GM19455 (cell line): ENCODE measurements at regions not wholly inside any gene's neighbourhood (a gene's known extent, or its start where the extent isn't known, plus 50 kb on each side); places are given as distances from the start of the nearest gene placed in this dataset.
"Not testable (repeated sequence)": the region's sequence is repeated elsewhere in the genome, so short reads cannot be mapped to it uniquely, and the experiment has no call there.

Source experiments
- ATAC-seq: cut with Tn5 transposase; IDR thresholded peaks from one replicate; pipeline ENCODE4 v1.9.1; 2021; ENCODE audit not compliant: unreplicated experiment

DNA sequence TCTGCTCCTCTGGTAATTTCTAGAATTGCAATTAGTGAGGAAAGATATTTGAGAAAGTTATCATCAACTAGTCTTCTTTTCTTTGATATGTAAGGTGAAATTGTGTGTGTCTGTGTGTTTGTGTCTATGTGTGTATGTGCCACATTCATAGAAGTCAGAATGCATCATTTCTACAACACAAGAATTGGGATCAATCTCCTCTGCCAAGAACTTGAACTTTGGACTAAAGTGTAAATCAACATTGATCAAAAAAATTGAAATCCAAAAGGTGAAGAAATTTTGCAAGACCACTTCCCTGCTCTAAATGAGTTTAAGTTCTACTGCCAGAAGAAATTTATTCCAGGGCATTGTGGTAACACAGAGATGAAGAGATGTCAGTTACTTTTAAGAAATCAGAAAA lies 1072.8 kb downstream of the GRM8 start:
- no peak for ATAC-seq

DNA sequence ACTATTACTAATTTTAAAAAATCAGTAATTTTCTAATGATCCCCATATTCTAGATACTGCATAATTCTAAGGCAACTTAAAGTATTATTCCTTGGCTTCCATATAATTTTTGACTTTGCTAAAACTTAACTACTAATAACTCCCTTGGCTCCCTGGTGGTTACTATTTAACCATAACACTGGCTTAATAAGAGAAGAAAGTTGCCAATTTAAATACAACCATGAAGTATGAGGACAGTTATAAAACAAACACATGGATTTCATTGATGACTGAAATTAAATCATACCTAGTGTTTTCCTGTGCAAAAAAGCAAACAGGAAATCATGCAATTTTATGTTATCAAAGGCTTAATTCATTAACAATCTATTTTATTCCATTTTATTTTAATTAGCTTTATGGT lies 1073.9 kb downstream of the GRM8 start:
- no peak for ATAC-seq

DNA sequence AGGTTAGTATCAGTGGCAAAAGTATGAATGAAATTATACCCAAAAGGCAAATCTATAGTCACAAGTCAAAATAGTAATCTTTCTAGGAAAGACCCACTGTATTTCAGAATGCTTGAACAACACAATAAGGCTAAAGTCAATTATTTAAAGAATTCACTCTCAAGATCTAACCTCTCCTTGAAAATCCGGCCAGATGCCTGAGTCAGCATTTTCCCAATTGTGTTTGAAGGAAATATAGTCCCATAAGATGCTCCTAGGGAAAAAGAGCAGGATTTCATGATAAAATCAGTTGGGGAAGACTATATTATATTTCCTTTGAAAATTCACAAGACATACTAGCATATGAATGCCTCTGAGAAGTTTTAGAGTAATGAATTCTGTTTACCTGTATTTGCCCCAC lies 1075.0 kb downstream of the GRM8 start:
- ATAC-seq = no peak

DNA sequence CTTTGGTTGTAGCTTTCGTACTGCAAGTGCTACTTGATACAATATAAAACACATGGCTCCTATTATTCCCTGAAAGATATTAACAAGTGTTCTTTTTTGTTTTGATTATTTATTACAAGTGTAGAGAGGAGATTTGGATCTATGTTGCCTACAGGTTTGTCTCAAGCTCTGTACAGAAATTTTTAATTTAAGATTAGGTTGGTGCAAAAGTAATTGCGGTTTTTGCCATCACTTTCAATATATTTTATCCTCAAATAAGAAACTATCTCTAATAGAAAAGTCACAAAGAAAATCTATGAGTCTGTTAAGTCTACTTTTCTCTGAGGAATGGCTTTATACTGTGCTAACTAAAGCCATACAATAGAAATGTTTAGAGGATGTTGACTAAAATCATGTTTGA lies 1086.1 kb downstream of the GRM8 start:
- ATAC-seq = no peak

DNA sequence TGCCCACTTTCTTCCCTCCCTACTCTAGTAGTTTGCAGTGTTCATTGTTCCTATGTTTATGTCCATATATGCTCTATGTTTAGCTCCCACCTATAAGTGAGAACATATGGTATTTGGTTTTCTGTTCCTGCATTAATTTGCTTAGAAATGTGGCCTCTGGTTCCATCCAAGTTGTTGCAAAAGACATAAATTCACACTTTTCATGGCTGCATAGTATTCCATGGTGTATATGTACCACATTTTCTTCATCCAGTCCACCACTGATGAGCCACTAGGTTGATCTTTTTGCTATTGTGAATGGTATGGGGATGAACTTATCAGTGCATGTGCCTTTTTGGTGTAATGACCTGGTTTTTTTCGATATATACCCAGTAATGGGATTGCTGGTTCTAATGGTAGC lies 1089.1 kb downstream of the GRM8 start:
- ATAC-seq = no peak

DNA sequence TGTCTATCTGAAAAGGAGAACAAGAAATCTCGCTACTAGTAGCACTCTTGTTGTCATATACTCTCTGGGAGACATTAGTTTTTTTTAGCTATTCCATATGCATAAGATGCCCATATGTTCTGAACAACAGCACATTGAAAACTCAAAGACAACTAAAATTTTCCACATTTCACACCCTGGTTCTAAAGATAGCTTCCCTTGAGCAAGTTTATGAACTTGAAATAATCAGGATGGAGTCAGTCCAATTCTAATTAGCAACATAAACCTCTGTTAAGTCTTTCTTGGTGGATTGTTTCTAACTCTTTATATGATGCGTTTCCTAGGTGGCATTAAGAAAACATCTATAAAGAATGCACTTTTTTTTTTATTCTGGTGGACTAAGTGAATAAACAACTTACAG lies 1095.3 kb downstream of the GRM8 start:
- ATAC-seq = no peak

DNA sequence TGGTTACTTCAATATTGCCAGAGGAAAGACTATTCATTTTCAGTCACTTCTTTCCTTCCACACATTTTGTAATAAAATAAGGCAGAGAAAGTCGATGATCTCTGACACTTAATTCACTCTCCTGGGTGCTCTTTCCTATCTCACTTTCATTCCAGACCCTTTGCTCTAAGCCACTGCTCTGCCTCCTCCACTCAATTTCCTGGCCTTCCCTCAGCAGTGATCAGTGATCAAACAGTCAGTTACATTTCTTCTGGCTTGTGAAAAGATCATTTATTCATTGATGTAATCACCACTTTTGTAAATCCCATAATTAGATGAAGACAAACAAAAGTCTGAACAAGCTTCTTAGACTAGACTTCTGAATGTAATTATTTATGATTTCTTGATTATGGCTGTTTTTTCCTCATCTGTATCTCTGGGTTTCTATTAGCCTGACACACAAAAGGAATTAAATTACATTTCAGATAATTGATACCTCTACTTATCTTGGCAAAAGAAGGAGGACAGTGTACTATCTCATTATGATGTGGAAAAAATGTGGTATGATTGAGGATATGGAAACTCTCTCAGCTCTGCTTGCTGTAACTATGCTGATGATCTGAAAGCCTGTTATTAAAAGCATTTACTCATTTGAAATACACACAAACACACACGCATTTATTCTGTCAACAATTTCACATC lies 1102.3 kb downstream of the GRM8 start:
- ATAC-seq = no peak

DNA sequence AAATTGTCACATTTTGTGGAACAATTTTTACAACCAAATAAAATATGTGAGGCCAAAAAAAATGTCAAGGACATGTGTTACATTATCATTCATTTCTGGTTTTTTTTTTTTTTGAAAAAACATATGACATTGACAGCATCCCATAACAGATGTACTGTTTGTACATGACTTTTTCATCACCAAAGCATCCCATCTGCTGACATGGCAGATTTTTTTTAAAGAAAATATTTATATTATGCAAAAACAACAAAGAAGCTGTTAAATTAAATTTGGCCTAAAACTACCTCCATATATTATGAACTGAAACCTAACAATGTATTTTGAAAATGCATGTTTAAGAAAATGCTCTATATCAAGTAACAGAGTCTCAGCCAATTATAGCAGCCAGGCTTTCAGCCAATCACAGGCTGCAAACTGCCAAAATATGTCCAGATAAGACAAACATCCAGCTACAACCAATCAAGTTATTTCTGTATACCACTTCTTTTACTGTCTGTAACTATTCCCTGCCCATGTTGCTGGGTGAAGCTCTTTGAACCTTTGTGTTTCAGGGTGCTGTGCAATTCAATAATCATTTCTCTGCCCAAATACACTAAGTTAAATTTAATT lies 1111.8 kb downstream of the GRM8 start:
- ATAC-seq = no peak

DNA sequence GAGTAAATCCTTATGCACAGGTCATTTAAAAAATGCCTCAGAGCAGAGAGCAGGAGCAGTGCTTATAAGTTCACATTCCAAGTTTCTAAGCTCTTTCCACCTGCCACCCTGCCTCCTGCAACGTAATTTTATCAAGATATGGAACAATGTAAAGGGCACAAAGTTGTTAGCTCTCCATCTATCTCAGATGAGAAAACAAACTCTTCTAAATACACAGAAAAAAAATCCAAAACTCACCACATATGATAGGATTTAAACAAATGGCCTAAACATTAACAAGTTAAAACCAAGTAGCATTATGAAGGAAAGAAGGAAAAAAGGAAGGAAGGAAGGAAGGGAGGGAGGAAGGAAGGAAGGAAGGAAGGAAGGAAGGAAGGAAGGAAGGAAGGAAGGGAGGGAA lies 1132.8 kb downstream of the GRM8 start:
- ATAC-seq = no peak

DNA sequence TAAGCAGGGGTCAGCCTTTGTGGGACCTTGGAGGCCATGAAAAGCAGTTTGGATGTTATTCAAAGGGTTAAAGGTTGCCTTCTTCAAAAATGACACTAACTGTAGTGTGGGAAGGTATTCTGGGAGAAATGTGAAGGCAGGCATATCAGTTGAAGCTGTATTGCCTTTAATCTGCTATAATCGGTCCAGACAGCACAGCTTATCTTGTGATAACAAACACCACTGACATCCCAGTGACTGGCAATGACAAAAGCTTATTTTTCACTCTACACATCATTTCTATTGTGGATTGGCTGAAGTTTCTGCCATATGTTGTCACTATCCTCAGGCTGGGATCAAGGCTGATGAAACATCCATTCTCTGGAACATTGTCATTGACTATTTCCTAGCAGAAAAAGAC lies 1149.2 kb downstream of the GRM8 start:
- ATAC-seq = no peak

DNA sequence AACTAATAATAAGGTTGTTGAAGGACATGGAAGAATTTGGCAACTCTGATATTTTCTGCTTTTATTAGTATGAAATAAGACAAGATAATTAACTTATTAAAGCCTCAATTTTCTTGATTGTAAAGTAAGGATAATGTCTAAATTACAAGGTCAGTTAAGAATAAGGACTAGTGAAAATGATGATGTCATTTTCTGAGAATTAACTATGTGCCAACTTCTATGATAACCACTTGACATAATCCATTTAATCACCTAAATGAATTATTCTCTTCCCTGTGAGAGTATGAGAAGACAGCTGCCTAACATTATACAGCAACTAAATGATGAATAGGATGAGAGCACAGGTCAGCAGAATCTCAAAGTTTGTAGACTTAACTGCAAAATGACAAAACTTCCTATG lies 1153.4 kb upstream of the POT1 start:
- no peak for ATAC-seq

DNA sequence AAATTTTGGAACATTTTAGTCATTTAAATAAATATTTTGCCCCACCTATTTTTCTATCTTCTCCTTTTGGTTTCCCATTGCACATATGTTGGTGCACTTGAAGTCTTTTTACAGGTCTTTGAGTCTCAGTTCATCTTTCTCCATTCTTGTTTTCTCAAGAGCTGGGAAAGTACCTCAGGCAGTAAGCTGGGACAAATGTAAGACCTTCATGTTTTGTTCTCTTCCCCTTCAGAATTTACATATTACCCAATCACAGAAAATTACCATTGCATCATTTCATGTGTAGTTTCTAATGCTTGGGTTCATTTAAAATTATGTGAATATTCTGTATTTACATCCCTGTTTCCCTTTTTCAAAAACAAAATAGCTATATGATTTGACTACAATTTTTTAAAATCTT lies 1150.0 kb upstream of the POT1 start:
- ATAC-seq = no peak

DNA sequence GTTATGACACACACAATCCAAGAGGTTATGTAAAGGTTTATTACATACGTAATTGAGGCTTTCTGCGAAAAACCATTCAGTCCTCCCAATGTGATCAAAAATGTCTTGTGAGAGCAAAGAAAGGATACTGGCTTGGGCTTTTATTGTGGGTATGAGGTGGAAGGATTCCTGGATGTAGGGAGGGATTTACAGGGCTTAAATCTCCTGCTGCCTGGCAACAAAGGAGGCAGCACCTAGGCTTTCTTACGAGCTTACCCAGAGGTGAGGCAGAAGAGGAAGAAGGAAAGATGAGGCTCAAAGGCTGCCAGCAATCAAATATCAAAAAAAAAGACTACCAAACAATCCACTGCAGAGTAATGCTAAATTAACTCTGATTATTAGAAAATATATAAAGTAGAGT lies 1149.5 kb upstream of the POT1 start:
- no peak for ATAC-seq

DNA sequence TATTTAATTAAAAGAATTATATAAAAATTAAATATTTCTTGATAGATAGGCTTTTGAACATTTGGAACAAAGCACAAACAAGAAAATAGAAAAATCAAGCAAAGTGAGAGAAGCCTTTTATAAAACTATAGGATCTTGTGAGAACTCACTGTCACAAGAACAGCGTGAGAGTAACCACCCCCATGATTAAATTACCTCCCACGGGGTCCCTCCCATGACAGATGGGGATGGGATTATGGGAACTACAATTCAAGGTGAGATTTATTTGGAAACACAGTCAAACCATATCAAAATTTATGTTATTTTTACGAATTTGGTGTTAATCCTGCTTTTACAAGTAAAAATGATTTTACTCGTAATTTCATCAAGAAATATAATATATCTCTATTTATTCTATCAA lies 1136.1 kb upstream of the POT1 start:
- ATAC-seq = no peak

DNA sequence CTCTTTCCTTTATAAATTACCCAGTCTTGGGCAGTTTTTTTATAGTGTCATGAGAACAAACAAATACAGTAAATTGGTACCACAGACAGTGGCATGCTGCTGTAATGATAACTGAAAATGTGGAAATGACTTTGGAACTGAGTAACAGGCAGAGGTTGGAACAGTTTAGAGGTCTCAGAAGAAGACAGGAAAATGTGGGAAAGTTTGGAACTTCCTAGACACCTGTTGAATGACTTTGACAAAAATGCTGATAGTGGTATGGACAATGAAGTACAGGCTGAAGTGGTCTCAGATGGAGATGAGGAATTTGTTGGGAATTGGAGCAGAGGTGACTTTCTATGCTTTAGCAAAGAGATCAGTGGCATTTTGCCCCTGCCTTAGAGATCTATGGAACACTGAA lies 1128.4 kb upstream of the POT1 start:
- no peak for ATAC-seq

DNA sequence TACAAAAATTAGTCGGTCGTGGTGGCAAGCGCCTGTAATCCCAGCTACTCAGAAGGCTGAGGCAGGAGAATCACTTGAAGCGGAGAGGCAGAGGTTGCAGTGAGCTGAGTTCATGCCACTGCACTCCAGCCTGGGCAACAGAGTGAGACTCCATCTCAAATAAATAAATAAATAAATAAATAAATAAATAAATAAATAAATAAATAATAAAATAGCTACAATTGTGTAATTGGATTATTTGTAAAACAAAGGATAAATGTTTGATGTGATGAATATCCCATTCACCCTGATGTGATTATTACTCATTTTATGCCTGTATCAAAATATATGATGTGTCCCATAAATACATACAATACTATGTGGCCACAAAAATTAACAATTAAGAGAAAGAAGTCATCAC lies 1127.0 kb upstream of the POT1 start:
- ATAC-seq = not testable (repeated sequence)

DNA sequence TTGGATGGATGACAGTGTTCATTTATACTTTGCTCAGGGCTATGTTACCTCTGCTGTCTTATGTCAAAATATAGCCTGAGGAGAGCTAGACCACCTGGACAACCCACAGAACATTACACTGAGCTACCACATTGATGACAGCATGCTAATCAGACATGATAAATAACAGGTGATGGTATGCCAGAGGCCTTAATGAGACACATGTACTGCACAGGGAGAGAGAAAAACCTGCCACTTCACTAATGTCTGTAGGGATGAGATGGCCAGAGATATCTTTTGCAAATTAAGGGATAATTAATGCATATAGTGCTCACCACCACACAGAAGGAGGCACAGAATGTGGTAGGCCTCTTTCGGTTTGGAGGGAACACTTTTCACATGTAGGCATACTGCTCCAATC lies 1122.6 kb upstream of the POT1 start:
- no peak for ATAC-seq

DNA sequence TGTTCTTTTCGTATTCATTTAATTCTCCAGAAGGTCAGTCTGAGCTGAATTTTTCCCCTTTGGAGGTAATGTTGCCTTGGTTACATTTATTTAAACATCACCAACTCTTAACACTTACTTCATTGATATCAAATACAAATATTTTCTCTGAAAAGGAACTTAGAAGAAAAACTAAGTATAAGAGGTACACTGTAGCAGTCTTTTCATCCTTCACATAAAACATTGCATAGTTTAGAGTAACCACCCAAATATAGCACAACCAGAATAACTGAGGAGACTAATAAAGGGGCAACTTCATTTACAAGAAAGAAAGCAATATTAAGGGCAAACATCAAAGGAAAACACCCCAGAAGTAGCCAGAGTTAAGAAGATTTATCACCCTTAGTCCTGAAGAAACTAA lies 1115.0 kb upstream of the POT1 start:
- no peak for ATAC-seq

DNA sequence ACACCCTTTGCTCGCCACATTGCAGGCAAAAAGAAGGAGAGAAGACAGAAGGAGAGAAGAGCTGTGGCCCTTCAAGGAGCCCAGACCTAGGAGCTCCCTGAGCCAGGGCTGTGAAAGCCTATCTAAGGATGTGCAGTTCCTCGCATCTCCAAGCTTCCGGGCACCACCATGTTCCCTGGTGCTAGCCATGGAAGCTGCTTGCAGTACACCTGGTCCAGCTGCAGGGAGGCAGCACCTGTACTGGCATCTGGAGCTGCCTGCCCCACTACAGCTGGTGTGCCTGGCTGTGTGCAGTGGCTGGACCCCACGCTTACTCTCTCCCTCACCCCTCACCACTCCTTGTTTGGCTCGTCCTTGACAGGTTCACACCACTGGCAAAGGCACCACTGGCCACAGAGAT lies 1111.8 kb upstream of the POT1 start:
- ATAC-seq = no peak

DNA sequence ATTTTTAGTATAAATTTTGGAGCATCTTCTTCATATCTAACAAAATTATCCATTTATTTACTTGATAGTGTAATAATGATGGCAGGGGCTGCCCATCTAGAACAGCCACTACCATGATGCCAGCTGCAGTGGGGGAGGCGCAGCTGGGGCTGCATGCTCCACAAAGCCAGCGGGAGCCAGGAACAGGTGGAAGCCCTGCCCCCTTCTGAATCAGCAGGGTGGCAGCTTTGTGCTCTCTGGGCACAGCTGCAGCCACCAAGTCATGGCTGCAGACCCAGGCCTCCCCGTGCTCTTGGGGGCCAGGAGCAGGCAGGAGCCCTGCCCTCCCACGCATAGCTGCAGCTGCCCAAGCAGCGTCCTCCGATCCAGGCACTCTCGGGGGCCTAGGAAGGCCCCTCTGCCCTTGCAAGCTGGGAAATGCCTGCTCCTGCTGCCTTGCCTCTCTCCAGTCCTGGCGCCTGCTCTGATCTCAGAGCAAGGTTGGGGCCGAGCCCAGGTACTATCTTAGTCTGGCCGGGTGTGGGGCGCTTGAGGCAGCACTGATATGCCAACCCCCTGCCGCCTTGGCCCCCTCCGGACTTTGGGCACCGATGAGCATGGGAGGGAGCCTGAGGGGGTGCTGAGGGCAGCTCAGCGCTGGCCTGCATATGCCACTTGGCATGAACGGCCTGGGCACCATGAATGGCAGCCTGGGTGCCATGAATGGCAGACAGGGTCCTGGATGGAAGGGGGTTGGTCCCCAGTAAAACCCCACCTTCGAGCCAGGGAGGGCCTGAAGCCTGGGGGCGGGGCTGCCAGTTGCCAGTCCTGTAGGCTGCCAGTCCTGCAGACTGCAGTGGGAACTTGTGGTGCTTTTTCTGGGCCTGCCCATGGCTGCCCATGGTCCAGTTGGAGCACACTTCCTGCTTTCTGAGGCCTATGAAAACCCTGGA lies 1110.8 kb upstream of the POT1 start:
- no peak for ATAC-seq

DNA sequence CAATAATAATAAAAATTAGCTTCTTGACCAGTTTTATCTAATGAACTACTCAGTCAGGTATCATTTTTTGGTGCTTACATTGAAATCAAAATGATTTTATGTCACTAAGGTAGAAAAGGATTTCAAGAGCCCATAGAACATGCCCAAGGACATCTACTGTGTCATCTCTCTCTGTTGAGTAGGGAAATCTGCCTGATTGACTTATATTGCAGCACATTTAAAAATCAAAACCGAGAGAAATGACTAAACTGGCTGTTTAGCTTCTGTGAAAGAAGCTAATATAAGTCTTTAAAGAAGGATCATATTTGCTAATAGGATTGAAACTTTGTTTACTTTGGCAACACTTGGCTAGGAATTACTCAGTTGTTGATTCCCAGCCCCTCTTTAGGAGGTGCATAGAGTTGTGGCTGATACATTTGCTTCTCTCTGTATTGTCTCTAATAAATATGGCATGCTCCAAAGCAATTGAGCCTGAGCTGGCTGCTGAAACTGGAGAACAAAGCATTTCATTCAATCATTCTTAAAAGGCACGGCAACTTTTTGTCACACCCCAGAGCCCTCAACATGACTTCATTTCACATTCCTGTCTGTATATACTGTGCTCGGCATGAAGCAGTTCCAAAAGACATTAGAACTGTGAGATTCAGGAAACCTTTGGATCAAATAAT lies 1096.9 kb upstream of the POT1 start:
- no peak for ATAC-seq

DNA sequence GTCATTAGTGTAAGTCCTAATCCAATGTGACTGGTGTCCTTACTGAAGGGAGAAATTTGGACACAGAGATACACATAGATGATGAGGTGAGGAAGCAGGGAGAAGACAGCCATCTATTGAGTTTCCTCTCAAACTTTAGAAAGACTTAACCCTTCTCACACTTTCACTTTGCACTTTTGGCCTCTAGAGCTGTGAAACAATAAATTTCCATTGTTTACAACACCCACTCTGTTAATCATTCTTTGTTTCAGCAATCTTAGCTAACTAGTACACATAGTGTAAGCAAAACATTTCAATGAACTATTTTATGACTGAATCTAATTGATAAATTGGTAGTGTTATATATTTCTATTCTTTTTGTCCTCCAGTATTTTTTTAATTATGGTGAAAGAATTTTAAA lies 1092.8 kb upstream of the POT1 start:
- ATAC-seq = no peak
